GM23338 (cell line): ENCODE measurements at regions not wholly inside any gene's neighbourhood (a gene's known extent, or its start where the extent isn't known, plus 50 kb on each side); places are given as distances from the start of the nearest gene placed in this dataset.

Experiments
- ATAC-seq: fragments of 200-7000 bp; cut with Tn5 transposase; 3 replicates; pipeline ENCODE4 v1.9.1; 2020
- DNase-seq: peaks from one replicate; pipeline ENCODE4 v3.0.0-alpha.2; 2015; ENCODE audit warnings: low spot score
- H2AFZ ChIP-seq: fragments of 200-600 bp; sonication (generic); 2 replicates; pipeline ENCODE4 v1.8.0; 2016; ENCODE audit warnings: antibody characterized with exemption, mild to moderate bottlenecking, moderate library complexity
- H3F3A ChIP-seq: fragments of 200-600 bp; sonication (generic); replicated peaks from 2 replicates; pipeline ENCODE4 v1.8.0; 2017; ENCODE audit warnings: antibody characterized with exemption, mixed run types, low read depth
- H3K27ac ChIP-seq: fragments of 200-600 bp; sonication (generic); 2 replicates; pipeline ENCODE4 v1.6.1; 2016; ENCODE audit warnings: low read depth
- H3K27me3 ChIP-seq: fragments of 200-600 bp; sonication (generic); 2 replicates; pipeline ENCODE4 v1.8.0; 2016; ENCODE audit warnings: mild to moderate bottlenecking, mixed run types, moderate library complexity; ENCODE audit not compliant: insufficient read depth
- H3K36me3 ChIP-seq: fragments of 200-600 bp; sonication (generic); 2 replicates; pipeline ENCODE4 v1.8.0; 2016; ENCODE audit warnings: mild to moderate bottlenecking; ENCODE audit not compliant: insufficient read depth
- H3K4me1 ChIP-seq: fragments of 200-600 bp; sonication (generic); 2 replicates; pipeline ENCODE4 v1.8.0; 2016; ENCODE audit warnings: mild to moderate bottlenecking, moderate library complexity; ENCODE audit not compliant: insufficient read depth
- H3K4me2 ChIP-seq: fragments of 200-600 bp; sonication (generic); 2 replicates; pipeline ENCODE4 v1.7.1; 2017; ENCODE audit warnings: mixed run types
- H3K4me3 ChIP-seq: fragments of 200-600 bp; sonication (generic); 2 replicates; pipeline ENCODE4 v1.6.1; 2016; ENCODE audit warnings: mixed run types
- H3K79me2 ChIP-seq: fragments of 200-600 bp; sonication (generic); replicated peaks from 2 replicates; pipeline ENCODE4 v1.8.0; 2017; ENCODE audit warnings: mild to moderate bottlenecking; ENCODE audit not compliant: insufficient read depth
- H3K9me2 ChIP-seq: fragments of 200-600 bp; sonication (generic); 2 replicates; pipeline ENCODE4 v1.8.0; 2017; ENCODE audit not compliant: insufficient read depth
- H4K20me1 ChIP-seq: fragments of 200-600 bp; sonication (generic); replicated peaks from 2 replicates; pipeline ENCODE4 v1.8.0; 2017; ENCODE audit warnings: mild to moderate bottlenecking; ENCODE audit not compliant: insufficient read depth
- H3K27ac Mint-ChIP-seq: 2 replicates; pipeline ENCODE4 v1.8.0; 2020; ENCODE audit warnings: inconsistent platforms, mild to moderate bottlenecking, moderate library complexity, mixed read lengths
- H3K27me3 Mint-ChIP-seq: 3 replicates; pipeline ENCODE4 v1.8.0; 2022; ENCODE audit warnings: low read depth, mild to moderate bottlenecking, moderate library complexity, mixed read lengths, inconsistent platforms; ENCODE audit not compliant: insufficient read depth, poor library complexity
- H3K36me3 Mint-ChIP-seq: 3 replicates; pipeline ENCODE4 v1.8.0; 2021; ENCODE audit warnings: low read depth, mild to moderate bottlenecking, inconsistent platforms, moderate library complexity, mixed read lengths
- H3K4me1 Mint-ChIP-seq: 3 replicates; pipeline ENCODE4 v1.8.0; 2020; ENCODE audit warnings: mild to moderate bottlenecking, inconsistent platforms, mixed read lengths
- H3K4me3 Mint-ChIP-seq: 3 replicates; pipeline ENCODE4 v1.8.0; 2021; ENCODE audit warnings: moderate library complexity, mild to moderate bottlenecking, inconsistent platforms, mixed read lengths
- H3K9me3 Mint-ChIP-seq: 3 replicates; pipeline ENCODE4 v1.8.0; 2020; ENCODE audit warnings: moderate library complexity, mild to moderate bottlenecking, inconsistent platforms, mixed read lengths
- CREB1 ChIP-seq: fragments of 250-450 bp; sonication (Bioruptor Pico); IDR thresholded peaks from 2 replicates; pipeline ENCODE4 v1.5.0; 2020; ENCODE audit warnings: low read depth, mild to moderate bottlenecking, moderate library complexity
- CTCF ChIP-seq, 2 experiments: fragments of 200-600 bp in 1 of 2; sonication (generic) in 1 of 2; conservative IDR thresholded peaks; 2 replicates each; pipeline versions ENCODE4 v1.5.1 to v1.6.1; 2016 to 2017; ENCODE audit warnings: antibody characterized with exemption in 2 of 2, low read depth in 2 of 2, mild to moderate bottlenecking in 2 of 2, moderate library complexity in 1 of 2
- EZH2 ChIP-seq: fragments of 200-600 bp; sonication (generic); IDR thresholded peaks from one replicate; pipeline ENCODE4 v1.8.0; 2017; ENCODE audit warnings: antibody characterized with exemption, mild to moderate bottlenecking, low read depth; ENCODE audit not compliant: unreplicated experiment
- EZH2phosphoT487 ChIP-seq: fragments of 200-600 bp; sonication (generic); IDR thresholded peaks from one replicate; pipeline ENCODE4 v1.8.1; 2018; ENCODE audit warnings: antibody characterized with exemption; ENCODE audit not compliant: unreplicated experiment
- JUNB ChIP-seq: IDR thresholded peaks from one replicate; pipeline ENCODE4 v1.6.1; 2016; ENCODE audit warnings: antibody characterized with exemption; ENCODE audit not compliant: unreplicated experiment
- NANOG ChIP-seq: IDR thresholded peaks from 2 replicates; pipeline ENCODE4 v1.6.1; 2016; ENCODE audit warnings: antibody characterized with exemption, borderline replicate concordance
- POLR2AphosphoS5 ChIP-seq: IDR thresholded peaks from 2 replicates; pipeline ENCODE4 v1.6.1; 2016; ENCODE audit warnings: antibody characterized with exemption, low read depth
- STAT1 ChIP-seq: IDR thresholded peaks from one replicate; pipeline ENCODE4 v1.6.1; 2016; ENCODE audit warnings: antibody characterized with exemption; ENCODE audit not compliant: unreplicated experiment
- ZNF114 ChIP-seq: fragments of 250-450 bp; sonication (Bioruptor Pico); IDR thresholded peaks from 2 replicates; pipeline ENCODE4 v1.5.0; 2020; ENCODE audit warnings: mild to moderate bottlenecking, moderate library complexity
- ZNF331 ChIP-seq: fragments of 250-450 bp; sonication (Bioruptor Pico); IDR thresholded peaks from 2 replicates; pipeline ENCODE4 v1.5.0; 2020; ENCODE audit warnings: low read depth, mild to moderate bottlenecking, moderate library complexity
- TF ChIP-seq, protein P1 (sequence below): fragments of 250-450 bp; sonication (Bioruptor Pico); IDR thresholded peaks from 2 replicates; pipeline ENCODE4 v1.5.0; 2020; ENCODE audit warnings: mild to moderate bottlenecking, moderate library complexity
- TF ChIP-seq, protein P2 (sequence below): IDR thresholded peaks from 2 replicates; pipeline ENCODE4 v1.6.1; 2016; ENCODE audit warnings: antibody characterized with exemption
- TF ChIP-seq, protein P3 (sequence below): IDR thresholded peaks from one replicate; pipeline ENCODE4 v1.6.1; 2018; ENCODE audit warnings: antibody characterized with exemption; ENCODE audit not compliant: unreplicated experiment

- Histone ChIP-seq H3K4me1 (peaks cover 13% of the 10 kb centered on the region), H2AFZ (peak overlapping the region; percentile 90), H3K27me3 (peaks cover 63% of the 10 kb centered on the region), H3K4me2 (peak overlapping the region; percentile 86), H3K27ac (no peak overlapping the region), H3K36me3 (no peaks in the 10 kb centered on the region), H3K9me2 (no peaks in the 10 kb centered on the region), H4K20me1 (no peaks in the 10 kb centered on the region; the same call in 1 of the 2 replicates), H3K79me2 (no peaks in the 10 kb centered on the region), H3K4me3 (peak overlapping the region; percentile 80), H3F3A (0 out of 2 replicates have a peak, but pooled peaks cover 3% of the 10 kb centered on the region)
- Mint-ChIP-seq H3K36me3 (no peaks in the 10 kb centered on the region), H3K4me3 (peak overlapping the region; percentile 86), H3K4me1 (peaks cover 20% of the 10 kb centered on the region), H3K9me3 (no peaks in the 10 kb centered on the region), H3K27me3 (peaks cover 34% of the 10 kb centered on the region), H3K27ac (no peak overlapping the region)
- DNase-seq (peak; percentile 55), ATAC-seq (peak; percentile 52)
- TF ChIP-seq CREB1 (CRISPR knock-in tag) (no peak), JUNB (no peak), STAT1 (no peak), EZH2 (peak; percentile 59), POLR2AphosphoS5 (no peak), EZH2phosphoT487 (no peak), NANOG (no peak), CTCF (conservative IDR thresholded peaks at IDR 0.05; ENCODE audit: low read depth in 2 of 2) (peak in 1 of 2 experiments; percentile 34; a peak in 2 of 4 replicates), ZNF114 (CRISPR knock-in tag) (no peak), ZNF331 (CRISPR knock-in tag) (no peak)
- TF ChIP-seq, protein P1, sequence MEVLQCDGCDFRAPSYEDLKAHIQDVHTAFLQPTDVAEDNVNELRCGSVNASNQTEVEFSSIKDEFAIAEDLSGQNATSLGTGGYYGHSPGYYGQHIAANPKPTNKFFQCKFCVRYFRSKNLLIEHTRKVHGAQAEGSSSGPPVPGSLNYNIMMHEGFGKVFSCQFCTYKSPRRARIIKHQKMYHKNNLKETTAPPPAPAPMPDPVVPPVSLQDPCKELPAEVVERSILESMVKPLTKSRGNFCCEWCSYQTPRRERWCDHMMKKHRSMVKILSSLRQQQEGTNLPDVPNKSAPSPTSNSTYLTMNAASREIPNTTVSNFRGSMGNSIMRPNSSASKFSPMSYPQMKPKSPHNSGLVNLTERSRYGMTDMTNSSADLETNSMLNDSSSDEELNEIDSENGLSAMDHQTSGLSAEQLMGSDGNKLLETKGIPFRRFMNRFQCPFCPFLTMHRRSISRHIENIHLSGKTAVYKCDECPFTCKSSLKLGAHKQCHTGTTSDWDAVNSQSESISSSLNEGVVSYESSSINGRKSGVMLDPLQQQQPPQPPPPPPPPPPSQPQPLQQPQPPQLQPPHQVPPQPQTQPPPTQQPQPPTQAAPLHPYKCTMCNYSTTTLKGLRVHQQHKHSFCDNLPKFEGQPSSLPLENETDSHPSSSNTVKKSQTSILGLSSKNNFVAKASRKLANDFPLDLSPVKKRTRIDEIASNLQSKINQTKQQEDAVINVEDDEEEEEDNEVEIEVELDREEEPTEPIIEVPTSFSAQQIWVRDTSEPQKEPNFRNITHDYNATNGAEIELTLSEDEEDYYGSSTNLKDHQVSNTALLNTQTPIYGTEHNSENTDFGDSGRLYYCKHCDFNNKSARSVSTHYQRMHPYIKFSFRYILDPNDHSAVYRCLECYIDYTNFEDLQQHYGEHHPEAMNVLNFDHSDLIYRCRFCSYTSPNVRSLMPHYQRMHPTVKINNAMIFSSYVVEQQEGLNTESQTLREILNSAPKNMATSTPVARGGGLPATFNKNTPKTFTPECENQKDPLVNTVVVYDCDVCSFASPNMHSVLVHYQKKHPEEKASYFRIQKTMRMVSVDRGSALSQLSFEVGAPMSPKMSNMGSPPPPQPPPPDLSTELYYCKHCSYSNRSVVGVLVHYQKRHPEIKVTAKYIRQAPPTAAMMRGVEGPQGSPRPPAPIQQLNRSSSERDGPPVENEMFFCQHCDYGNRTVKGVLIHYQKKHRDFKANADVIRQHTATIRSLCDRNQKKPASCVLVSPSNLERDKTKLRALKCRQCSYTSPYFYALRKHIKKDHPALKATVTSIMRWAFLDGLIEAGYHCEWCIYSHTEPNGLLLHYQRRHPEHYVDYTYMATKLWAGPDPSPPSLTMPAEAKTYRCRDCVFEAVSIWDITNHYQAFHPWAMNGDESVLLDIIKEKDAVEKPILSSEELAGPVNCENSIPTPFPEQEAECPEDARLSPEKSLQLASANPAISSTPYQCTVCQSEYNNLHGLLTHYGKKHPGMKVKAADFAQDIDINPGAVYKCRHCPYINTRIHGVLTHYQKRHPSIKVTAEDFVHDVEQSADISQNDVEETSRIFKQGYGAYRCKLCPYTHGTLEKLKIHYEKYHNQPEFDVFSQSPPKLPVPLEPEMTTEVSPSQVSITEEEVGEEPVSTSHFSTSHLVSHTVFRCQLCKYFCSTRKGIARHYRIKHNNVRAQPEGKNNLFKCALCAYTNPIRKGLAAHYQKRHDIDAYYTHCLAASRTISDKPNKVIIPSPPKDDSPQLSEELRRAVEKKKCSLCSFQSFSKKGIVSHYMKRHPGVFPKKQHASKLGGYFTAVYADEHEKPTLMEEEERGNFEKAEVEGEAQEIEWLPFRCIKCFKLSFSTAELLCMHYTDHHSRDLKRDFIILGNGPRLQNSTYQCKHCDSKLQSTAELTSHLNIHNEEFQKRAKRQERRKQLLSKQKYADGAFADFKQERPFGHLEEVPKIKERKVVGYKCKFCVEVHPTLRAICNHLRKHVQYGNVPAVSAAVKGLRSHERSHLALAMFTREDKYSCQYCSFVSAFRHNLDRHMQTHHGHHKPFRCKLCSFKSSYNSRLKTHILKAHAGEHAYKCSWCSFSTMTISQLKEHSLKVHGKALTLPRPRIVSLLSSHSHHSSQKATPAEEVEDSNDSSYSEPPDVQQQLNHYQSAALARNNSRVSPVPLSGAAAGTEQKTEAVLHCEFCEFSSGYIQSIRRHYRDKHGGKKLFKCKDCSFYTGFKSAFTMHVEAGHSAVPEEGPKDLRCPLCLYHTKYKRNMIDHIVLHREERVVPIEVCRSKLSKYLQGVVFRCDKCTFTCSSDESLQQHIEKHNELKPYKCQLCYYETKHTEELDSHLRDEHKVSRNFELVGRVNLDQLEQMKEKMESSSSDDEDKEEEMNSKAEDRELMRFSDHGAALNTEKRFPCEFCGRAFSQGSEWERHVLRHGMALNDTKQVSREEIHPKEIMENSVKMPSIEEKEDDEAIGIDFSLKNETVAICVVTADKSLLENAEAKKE (CRISPR knock-in tag), result no peak
- TF ChIP-seq, protein P2, sequence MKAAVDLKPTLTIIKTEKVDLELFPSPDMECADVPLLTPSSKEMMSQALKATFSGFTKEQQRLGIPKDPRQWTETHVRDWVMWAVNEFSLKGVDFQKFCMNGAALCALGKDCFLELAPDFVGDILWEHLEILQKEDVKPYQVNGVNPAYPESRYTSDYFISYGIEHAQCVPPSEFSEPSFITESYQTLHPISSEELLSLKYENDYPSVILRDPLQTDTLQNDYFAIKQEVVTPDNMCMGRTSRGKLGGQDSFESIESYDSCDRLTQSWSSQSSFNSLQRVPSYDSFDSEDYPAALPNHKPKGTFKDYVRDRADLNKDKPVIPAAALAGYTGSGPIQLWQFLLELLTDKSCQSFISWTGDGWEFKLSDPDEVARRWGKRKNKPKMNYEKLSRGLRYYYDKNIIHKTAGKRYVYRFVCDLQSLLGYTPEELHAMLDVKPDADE, result no peak
- TF ChIP-seq, protein P3, sequence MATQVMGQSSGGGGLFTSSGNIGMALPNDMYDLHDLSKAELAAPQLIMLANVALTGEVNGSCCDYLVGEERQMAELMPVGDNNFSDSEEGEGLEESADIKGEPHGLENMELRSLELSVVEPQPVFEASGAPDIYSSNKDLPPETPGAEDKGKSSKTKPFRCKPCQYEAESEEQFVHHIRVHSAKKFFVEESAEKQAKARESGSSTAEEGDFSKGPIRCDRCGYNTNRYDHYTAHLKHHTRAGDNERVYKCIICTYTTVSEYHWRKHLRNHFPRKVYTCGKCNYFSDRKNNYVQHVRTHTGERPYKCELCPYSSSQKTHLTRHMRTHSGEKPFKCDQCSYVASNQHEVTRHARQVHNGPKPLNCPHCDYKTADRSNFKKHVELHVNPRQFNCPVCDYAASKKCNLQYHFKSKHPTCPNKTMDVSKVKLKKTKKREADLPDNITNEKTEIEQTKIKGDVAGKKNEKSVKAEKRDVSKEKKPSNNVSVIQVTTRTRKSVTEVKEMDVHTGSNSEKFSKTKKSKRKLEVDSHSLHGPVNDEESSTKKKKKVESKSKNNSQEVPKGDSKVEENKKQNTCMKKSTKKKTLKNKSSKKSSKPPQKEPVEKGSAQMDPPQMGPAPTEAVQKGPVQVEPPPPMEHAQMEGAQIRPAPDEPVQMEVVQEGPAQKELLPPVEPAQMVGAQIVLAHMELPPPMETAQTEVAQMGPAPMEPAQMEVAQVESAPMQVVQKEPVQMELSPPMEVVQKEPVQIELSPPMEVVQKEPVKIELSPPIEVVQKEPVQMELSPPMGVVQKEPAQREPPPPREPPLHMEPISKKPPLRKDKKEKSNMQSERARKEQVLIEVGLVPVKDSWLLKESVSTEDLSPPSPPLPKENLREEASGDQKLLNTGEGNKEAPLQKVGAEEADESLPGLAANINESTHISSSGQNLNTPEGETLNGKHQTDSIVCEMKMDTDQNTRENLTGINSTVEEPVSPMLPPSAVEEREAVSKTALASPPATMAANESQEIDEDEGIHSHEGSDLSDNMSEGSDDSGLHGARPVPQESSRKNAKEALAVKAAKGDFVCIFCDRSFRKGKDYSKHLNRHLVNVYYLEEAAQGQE, result no peak
Observed at GRCh38 chr2:174683392-174683759, 80.9 kb downstream of the CHRNA1 start.
